Activated T-helper 1 cell treated with anti-CD3 and anti-CD28 coated beads, Interleukin-12 subunit alpha, Interleukin-12 subunit beta, Interleukin-2, Interleukin-4 antibody, amounts not matched to agents 30 ng/mL and 10 ng/mL and 1 ng/mL, durations not matched to agents 14 hours and 24 hours and 36 hours (primary cell): ENCODE measurements at regions not wholly inside any gene's neighbourhood (a gene's known extent, or its start where the extent isn't known, plus 50 kb on each side); places are given as distances from the start of the nearest gene placed in this dataset.
A peak's percentile ranks its signal among the peaks of the same experiment; 100 is the strongest.
"Not testable (repeated sequence)": the region's sequence is repeated elsewhere in the genome, so short reads cannot be mapped to it uniquely, and the experiment has no call there.

ENCODE experiments used
- DNase-seq: peaks from one replicate; pipeline ENCODE4 v3.0.0; 2021; ENCODE audit warnings: low spot score
- H3K27ac Mint-ChIP-seq: one replicate; pipeline ENCODE4 v1.8.0; 2021; ENCODE audit warnings: mild to moderate bottlenecking, mixed read lengths
- H3K27me3 Mint-ChIP-seq: one replicate; pipeline ENCODE4 v1.8.0; 2022; ENCODE audit warnings: mild to moderate bottlenecking, moderate library complexity, mixed read lengths; ENCODE audit not compliant: insufficient read depth
- H3K36me3 Mint-ChIP-seq: one replicate; pipeline ENCODE4 v1.8.0; 2021; ENCODE audit warnings: low read depth, mixed read lengths
- H3K4me1 Mint-ChIP-seq: one replicate; pipeline ENCODE4 v1.8.0; 2021; ENCODE audit warnings: low read depth, mixed read lengths
- H3K4me3 Mint-ChIP-seq: one replicate; pipeline ENCODE4 v1.8.0; 2021; ENCODE audit warnings: mild to moderate bottlenecking, moderate library complexity, mixed read lengths
- H3K9me3 Mint-ChIP-seq: one replicate; pipeline ENCODE4 v1.8.0; 2021; ENCODE audit warnings: mixed read lengths
- intact Hi-C: fragments of 100-400 bp; cut with micrococcal nuclease; formaldehyde crosslinking; loops from one replicate; pipeline ENCODE4 v1.15.1; 2024

DNA sequence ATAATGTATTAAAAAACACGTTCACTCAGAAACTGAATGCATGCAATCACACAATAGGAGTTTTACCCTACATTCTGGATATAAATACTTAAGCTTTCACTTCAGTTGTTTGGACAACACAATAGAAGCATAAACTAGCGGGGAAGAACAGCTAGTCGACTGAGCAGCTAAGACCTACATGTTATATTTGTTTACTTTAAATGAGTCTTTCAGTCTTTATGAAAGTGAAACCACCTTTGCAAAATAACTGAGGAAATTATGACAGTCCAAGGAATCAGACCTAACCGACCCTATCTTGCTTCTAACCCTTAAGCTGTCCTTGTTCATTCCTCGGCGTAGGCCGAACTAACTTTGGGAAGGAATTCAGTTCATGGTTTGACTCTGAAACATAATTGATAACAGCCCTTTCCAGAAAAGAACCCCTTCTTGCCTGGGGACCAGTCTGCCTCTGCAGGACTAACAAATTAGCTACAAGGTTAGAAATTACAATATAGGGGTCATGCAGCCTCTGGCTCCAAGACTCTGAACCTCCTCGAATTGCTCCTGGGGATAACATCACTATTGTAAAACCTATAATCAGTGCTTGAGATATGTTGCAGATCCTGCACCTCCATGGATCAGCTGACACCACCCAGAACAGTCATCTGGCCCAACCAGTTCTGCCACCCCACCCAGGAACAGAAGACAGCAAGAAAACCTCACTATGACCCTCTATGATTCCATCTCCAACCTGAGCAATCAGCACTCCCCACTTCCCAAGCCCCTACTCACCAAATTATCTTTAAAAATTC is 185.1 kb upstream of the KLF6 start:
- Mint-ChIP-seq H3K4me1 (peaks cover 42% of the 10 kb centered on the region), H3K27me3 (peaks cover 3% of the 10 kb centered on the region), H3K36me3 (peaks cover 16% of the 10 kb centered on the region), H3K4me3 (peak overlapping the region; percentile 20), H3K27ac (peak overlapping the region; percentile 42), H3K9me3 (peaks cover 12% of the 10 kb centered on the region)
- DNase-seq, result no peak
- intact Hi-C loops, result loop anchor here (5.0 kb wide), 1 partner anchor 68 kb away; no protein-coding TSS in a partner anchor

DNA sequence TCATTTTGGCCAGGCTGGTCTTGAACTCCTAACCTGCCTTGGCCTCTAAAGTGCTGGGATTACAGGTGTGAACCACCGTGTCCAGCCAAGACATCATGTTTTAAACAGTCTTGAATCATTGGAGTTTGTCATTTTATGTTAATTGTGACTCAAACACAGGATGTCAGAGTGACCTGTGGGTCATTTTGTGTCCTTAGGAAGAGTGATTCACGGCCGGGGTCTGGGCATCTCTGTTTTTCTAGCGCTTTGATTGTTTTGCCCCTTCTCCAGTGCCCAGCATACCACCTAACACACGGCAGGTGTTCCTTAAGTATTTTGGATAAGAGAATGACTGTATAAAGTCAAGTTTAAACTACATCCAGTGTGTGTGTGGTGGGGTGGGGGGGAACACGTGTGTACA is 183.7 kb upstream of the KLF6 start:
- Mint-ChIP-seq H3K4me1 (peaks cover 49% of the 10 kb centered on the region), H3K27ac (no peak overlapping the region), H3K9me3 (peaks cover 5% of the 10 kb centered on the region), H3K27me3 (peaks cover 3% of the 10 kb centered on the region), H3K36me3 (peaks cover 14% of the 10 kb centered on the region), H3K4me3 (no peak overlapping the region)
- DNase-seq, result no peak
- intact Hi-C loops, result no loop called here

DNA sequence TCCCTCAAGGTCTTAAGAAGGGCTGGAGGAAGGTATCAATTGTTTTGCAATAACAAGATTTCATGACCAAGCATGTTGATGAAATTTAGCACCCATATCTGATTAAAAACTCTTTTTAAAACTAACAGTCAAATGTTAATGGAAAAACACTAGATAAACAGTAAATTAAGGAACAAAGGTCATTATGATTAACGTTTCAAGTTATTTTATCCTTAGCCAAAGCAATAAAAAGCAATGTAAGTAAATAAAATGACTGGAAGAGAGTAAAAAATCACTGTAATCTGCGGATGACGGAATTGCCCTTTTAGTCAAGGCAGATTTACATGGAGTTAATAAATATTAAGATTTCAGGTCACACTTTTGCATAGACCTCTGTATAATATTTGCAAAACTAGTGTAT is 179.5 kb upstream of the KLF6 start:
- Mint-ChIP-seq H3K27ac (no peak overlapping the region), H3K9me3 (peaks cover 5% of the 10 kb centered on the region), H3K36me3 (peaks cover 7% of the 10 kb centered on the region), H3K4me1 (peaks cover 35% of the 10 kb centered on the region), H3K4me3 (no peak overlapping the region), H3K27me3 (peaks cover 3% of the 10 kb centered on the region)
- DNase-seq, result no peak
- intact Hi-C loops, result no loop called here

DNA sequence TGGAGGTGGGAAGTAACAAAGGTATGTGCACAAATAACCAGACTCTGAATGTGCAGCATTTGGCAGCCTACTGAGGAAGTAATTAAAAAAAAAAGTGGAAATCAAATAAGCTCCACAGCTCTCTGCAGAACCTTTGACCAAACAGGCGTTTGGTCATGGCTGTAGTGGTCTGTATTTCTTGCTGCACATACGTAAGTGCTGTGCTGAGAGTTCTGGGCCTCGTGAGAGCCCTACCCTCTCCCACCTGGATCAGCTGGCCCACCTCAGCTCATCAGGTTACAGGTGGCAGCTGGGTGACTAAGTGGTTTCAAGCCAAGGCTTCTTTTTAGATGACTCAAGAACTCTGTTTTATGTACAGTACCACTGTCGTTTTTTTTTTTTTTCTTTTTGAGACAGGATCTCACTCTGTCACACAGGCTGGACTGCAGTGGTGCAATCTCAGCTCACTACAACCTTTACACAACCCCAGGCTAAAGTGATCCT is 178.2 kb upstream of the KLF6 start:
- no peak for DNase-seq
- H3K4me3 Mint-ChIP-seq, result no peak overlapping the region
- no peak overlapping the region for H3K27ac Mint-ChIP-seq
- peaks cover 5% of the 10 kb centered on the region for H3K9me3 Mint-ChIP-seq
- H3K36me3 Mint-ChIP-seq, result peaks cover 7% of the 10 kb centered on the region
- intact Hi-C loops, result no loop called here
- H3K27me3 Mint-ChIP-seq, result peaks cover 3% of the 10 kb centered on the region
- H3K4me1 Mint-ChIP-seq, result peaks cover 34% of the 10 kb centered on the region

DNA sequence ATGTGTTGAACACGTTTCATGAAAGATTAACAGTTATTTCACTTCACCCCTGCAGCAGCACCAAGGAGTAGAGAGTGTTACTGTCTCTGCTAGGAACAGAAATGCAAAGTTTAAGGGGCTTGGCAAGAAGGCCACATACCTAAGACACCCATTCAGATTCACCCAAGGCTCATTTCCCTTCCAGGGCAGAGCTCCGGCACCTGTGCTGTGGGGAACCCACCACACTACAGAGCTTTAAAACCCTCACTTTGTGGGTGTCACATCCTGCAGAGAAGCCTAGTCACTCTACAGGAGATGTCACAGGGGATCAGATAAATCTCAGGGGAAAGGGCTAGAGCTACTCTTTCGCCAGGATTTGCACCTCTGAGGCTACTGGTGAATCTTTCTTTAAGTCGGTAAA is 176.1 kb upstream of the KLF6 start:
- DNase-seq, result peak; percentile 52
- Mint-ChIP-seq H3K36me3 (peaks cover 3% of the 10 kb centered on the region), H3K27ac (peak overlapping the region; percentile 56), H3K27me3 (no peaks in the 10 kb centered on the region), H3K4me3 (no peak overlapping the region), H3K4me1 (peaks cover 39% of the 10 kb centered on the region), H3K9me3 (no peaks in the 10 kb centered on the region)
- intact Hi-C loops, result no loop called here

DNA sequence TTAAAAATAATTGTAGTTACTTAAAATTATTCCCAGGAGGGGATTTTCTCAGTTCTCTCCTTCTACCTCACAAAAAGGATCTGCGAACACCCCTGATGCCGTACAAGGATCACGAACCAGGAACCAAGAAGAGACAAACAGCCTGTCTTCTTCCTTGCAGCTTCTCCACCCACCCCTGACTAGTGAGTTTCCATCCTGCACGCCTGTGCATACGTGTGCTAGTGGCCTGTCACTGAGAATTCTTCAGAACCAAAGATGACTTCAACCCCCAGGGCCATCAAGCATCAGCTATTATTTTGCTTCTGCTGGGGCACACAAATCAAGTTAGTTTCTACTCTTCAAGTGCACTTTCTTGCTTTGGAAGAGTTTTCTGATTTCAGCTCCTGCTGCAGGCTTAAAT is 175.5 kb upstream of the KLF6 start:
- intact Hi-C loops, result no loop called here
- no peak overlapping the region for H3K27ac Mint-ChIP-seq
- peaks cover 39% of the 10 kb centered on the region for H3K4me1 Mint-ChIP-seq
- no peaks in the 10 kb centered on the region for H3K9me3 Mint-ChIP-seq
- no peak overlapping the region for H3K4me3 Mint-ChIP-seq
- peaks cover 1% of the 10 kb centered on the region for H3K36me3 Mint-ChIP-seq
- H3K27me3 Mint-ChIP-seq, result no peaks in the 10 kb centered on the region
- DNase-seq, result no peak

DNA sequence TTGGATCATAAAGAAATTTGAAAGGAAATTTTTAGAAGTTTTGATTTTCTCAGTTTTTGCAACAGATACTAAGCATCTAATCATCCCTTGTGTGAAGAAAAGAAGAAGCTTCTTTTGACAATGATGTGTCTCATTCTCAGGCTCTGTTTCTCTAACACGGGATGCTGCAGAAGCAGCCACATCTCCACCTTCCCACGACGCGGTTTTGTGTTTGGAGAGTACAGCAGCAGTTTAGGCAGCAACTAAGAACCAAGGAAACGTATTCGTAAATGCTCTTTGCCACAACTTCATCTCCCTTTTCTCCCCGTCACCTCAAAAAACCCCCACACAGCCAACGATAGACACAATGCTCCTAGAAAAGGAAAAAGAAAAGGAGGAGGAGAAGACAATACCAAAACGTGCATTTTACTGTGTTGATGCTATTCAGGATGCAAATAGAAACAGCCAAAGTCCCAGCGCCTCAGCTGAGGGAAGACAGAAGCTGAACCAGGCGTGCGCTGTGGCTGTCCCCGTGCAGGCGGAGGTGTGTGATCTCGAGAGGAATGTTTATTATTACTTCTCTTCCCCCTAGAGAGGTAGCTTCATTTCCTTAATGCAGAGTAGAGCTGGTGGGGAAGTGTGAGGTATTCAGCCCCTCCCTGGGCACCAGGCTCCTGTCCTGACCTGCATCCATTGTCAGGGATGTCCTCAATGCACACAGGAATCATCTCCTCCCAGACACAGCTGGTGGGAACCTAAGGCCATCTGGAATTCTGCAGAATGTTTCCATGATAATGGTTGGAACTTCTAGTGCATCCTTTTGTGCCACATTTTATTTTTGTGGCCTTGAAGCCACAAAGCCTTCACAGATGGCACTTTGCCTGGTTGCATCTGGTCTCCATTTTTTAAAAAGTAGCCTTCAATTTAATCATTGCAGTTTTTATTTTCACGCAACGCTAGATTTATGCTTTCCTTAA is 174.6 kb upstream of the KLF6 start:
- H3K27ac Mint-ChIP-seq, result no peak overlapping the region
- no peaks in the 10 kb centered on the region for H3K36me3 Mint-ChIP-seq
- H3K27me3 Mint-ChIP-seq, result no peaks in the 10 kb centered on the region
- no peak for DNase-seq
- no peaks in the 10 kb centered on the region for H3K9me3 Mint-ChIP-seq
- intact Hi-C loops, result no loop called here
- no peak overlapping the region for H3K4me3 Mint-ChIP-seq
- H3K4me1 Mint-ChIP-seq, result peaks cover 39% of the 10 kb centered on the region

DNA sequence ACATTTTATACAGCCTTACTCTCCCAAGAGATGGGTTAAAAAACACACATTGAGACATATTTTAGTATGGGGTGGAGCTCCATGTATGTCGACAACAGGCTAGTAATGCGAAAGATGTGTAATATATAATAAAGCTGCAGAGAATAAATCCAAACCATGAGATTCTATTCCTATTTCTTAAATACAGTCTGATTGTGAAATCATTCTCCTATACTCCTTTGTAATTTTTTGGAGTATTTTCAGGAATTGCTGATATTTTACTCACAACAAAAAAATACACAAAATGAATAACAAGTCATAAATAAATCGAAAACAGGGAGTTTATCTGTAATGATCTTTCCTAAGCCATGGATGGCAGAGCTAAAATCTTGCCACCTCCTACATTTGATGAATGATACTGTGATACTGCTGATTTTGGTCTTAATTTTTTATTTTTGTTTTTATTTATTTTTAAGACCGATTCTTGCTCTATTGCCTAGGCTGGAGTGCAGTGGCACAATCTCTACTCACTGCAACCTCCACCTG is 173.5 kb upstream of the KLF6 start:
- Mint-ChIP-seq H3K9me3 (no peaks in the 10 kb centered on the region), H3K27ac (no peak overlapping the region), H3K27me3 (no peaks in the 10 kb centered on the region), H3K4me3 (no peak overlapping the region), H3K36me3 (no peaks in the 10 kb centered on the region), H3K4me1 (peaks cover 30% of the 10 kb centered on the region)
- intact Hi-C loops, result no loop called here
- DNase-seq, result no peak

DNA sequence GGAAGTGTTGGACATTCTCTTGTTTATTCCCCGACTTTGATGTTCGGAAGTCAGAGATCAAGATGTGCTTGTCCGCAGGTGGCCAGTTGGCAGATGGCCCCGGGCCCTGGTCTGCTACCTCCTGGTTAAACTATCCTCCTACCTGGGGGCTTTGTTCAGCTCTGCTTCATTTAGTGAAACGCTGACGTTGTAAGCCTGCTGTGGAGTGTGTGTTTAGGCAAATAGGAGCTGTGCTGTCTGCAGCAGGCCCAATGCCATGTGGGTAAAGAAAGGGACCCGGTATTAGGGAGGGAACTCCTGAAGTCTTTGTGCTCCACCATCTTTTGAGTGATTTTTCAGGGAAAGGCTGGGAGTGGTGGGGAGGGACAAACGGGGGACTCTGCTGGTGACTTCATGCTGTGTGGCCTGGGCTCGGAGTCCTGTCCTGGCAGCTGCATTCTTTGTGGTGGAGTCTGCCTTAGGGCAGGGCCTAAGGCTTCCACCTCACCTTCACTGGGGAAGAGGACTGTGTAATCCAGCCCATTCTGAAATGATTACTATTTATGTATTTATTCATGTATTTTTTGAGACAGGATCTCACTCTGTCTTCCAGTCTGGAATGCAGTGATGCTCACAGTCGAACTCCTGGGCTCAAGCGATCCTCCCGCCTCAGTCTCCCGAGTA is 171.1 kb upstream of the KLF6 start:
- H3K9me3 Mint-ChIP-seq, result no peaks in the 10 kb centered on the region
- no peak overlapping the region for H3K4me3 Mint-ChIP-seq
- DNase-seq, result no peak
- no peaks in the 10 kb centered on the region for H3K27me3 Mint-ChIP-seq
- no peaks in the 10 kb centered on the region for H3K36me3 Mint-ChIP-seq
- intact Hi-C loops, result no loop called here
- no peak overlapping the region for H3K27ac Mint-ChIP-seq
- H3K4me1 Mint-ChIP-seq, result peaks cover 19% of the 10 kb centered on the region

DNA sequence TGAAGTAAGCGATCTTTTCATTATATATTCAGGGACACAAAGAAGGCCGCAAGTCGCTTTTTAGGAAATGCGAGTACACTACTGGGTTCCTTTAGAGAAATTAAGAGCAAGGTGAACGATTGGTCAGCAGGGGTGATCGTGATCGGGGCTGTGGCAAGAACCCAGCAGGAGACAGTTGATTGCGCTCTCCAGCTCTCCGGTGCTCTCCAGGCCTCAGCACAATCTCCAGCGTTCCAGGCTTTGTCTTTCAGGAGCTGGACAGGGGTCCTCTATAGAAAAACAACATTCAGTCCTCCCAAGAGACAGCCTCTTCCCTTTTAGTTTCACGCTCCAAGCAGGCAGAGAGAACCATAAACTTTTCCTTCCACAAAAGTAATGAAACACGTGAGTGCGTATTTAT is 170.5 kb upstream of the KLF6 start:
- no peaks in the 10 kb centered on the region for H3K36me3 Mint-ChIP-seq
- no peaks in the 10 kb centered on the region for H3K9me3 Mint-ChIP-seq

DNA sequence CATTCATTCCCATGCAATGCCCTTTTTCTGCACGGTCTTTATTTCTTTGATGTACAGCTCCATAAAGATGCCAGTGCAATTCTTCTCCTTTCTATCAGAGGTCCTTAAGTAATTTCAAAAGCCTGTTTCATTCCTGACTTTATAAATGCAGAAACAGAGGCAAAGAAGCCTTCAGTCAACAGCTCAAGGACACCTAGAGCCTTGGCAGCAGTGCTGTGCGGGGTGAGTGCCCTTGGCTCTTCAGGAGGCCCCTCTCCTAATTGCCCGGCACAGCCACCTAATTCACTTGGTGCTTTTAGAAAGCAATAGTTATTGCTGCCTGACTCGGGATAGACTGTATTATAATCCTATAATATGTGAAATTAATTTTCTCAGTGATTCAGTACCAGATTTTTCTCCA is 169.6 kb upstream of the KLF6 start:
- Mint-ChIP-seq H3K27me3 (no peaks in the 10 kb centered on the region), H3K27ac (no peak overlapping the region), H3K36me3 (no peaks in the 10 kb centered on the region), H3K9me3 (no peaks in the 10 kb centered on the region), H3K4me1 (peaks cover 12% of the 10 kb centered on the region), H3K4me3 (no peak overlapping the region)
- DNase-seq, result no peak
- intact Hi-C loops, result no loop called here

More for the DNA sequence above, 170.5 kb upstream of the KLF6 start:
- Mint-ChIP-seq H3K27ac (no peak overlapping the region), H3K4me1 (peaks cover 13% of the 10 kb centered on the region), H3K27me3 (no peaks in the 10 kb centered on the region), H3K4me3 (no peak overlapping the region)
- DNase-seq, result no peak
- intact Hi-C loops, result no loop called here

DNA sequence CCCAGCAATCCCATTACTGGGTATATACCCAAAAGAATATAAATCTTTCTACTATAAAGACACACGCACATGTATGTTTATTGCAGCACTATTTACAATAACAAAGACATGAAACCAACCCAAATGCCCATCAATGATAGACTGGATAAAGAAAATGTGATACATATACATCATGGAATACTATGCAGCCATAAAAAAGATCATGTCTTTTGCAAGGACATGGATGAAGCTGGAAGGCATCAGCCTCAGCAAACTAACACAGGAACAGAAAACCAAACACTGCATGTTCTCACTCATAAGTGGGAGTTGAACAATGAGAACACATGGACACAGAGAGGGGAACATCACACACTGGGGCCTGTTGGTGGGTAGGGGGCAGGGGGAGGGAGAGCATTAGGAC is 169.0 kb upstream of the KLF6 start:
- H3K4me3 Mint-ChIP-seq, H3K36me3 Mint-ChIP-seq, H3K27ac Mint-ChIP-seq, H3K9me3 Mint-ChIP-seq, DNase-seq, H3K27me3 Mint-ChIP-seq, intact Hi-C loops: not testable (repeated sequence)
- peaks cover 13% of the 10 kb centered on the region for H3K4me1 Mint-ChIP-seq
